Mammary epithelial cell (primary cell): ENCODE measurements at regions not wholly inside any gene's neighbourhood (a gene's known extent, or its start where the extent isn't known, plus 50 kb on each side); places are given as distances from the start of the nearest gene placed in this dataset.

ENCODE experiments used
- CTCF ChIP-seq, 2 donors: IDR thresholded peaks in 1 of 2; conservative IDR thresholded peaks in 1 of 2; 2 replicates each; pipeline ENCODE4 v1.5.1; 2011 to 2012; ENCODE audit warnings: inconsistent platforms in 2 of 2, low read length in 2 of 2, mild to moderate bottlenecking in 2 of 2, control low read depth in 1 of 2, low read depth in 1 of 2; ENCODE audit not compliant: insufficient read depth in 1 of 2; ENCODE audit errors: extremely low read depth in 1 of 2
- EZH2 ChIP-seq: IDR thresholded peaks from 2 replicates; pipeline ENCODE4 v1.6.1; 2012; ENCODE audit warnings: low read length, inconsistent platforms, borderline replicate concordance

GRCh38 chr5:144822503-144822902 lies 651.8 kb downstream of the KCTD16 start:
- no peak for TF ChIP-seq CTCF (conservative IDR thresholded peaks at IDR 0.05 in 1 of 2, IDR thresholded peaks at IDR 0.05 in 1 of 2; ENCODE audit: extremely low read depth in 1 of 2, insufficient read depth in 1 of 2, low read depth in 1 of 2, low read length in 2 of 2)
- no peak for TF ChIP-seq EZH2
